ENCODE measurements at regions not wholly inside any gene's neighbourhood (a gene's known extent, or its start where the extent isn't known, plus 50 kb on each side); places are given as distances from the start of the nearest gene placed in this dataset.

DNA sequence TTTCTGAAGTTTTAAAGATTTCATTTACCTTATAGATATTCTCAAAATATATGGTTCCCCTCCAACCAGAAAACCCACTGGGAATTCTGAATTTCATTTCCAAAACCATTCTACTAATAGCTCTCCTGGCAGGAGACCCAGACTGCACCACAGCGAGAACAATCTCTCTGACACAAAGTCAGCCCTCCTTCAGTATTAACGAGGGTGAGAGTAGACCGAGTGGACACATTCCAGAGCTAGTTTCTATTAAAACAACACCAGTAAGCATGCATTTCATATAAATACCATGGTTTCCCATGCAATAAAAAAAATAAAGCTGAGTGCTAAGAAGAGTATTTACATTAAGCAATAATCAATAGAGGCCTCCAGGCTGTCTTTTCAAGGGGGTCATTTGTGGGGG lies 899.6 kb upstream of the SLC35B3 start:
- no TSS peak for BruUV-seq (replicated peaks)
- in situ Hi-C loops (cut with HindIII; ENCODE audit: low pct_unique_long_range_greater_than_20kb, low sequenced_read_pairs) (no loop called here), intact Hi-C loops (cut with micrococcal nuclease; ENCODE audit: unreplicated experiment) (no loop called here)
- Histone ChIP-seq H3K36me3 (ENCODE audit: control insufficient read depth, insufficient read depth, low read length) (no peaks in the 10 kb centered on the region), H3K27me3 (ENCODE audit: control insufficient read depth, insufficient read depth, low read length) (no peaks in the 10 kb centered on the region), H3K4me1 (ENCODE audit: control insufficient read depth, insufficient read depth, low read length) (no peaks in the 10 kb centered on the region), H3K4me3 (ENCODE audit: low read depth in 2 of 2, low read length in 2 of 2) (no peak overlapping the region), H3K27ac (ENCODE audit: low read length) (no peak overlapping the region), H3K9me3 (ENCODE audit: control insufficient read depth, insufficient read depth, low read depth, low read length) (no peaks in the 10 kb centered on the region)
- CTCF ChIA-PET = interaction anchor here (0.6 kb wide), 1 partner anchor 652 kb away, joined by 8 read pairs; no protein-coding TSS in a partner anchor
- DNase-seq (ENCODE audit: low read depth, low spot score) (no peak), ATAC-seq (no peak)
- POLR2A ChIA-PET = no interaction called here
- TF ChIP-seq, protein P1, sequence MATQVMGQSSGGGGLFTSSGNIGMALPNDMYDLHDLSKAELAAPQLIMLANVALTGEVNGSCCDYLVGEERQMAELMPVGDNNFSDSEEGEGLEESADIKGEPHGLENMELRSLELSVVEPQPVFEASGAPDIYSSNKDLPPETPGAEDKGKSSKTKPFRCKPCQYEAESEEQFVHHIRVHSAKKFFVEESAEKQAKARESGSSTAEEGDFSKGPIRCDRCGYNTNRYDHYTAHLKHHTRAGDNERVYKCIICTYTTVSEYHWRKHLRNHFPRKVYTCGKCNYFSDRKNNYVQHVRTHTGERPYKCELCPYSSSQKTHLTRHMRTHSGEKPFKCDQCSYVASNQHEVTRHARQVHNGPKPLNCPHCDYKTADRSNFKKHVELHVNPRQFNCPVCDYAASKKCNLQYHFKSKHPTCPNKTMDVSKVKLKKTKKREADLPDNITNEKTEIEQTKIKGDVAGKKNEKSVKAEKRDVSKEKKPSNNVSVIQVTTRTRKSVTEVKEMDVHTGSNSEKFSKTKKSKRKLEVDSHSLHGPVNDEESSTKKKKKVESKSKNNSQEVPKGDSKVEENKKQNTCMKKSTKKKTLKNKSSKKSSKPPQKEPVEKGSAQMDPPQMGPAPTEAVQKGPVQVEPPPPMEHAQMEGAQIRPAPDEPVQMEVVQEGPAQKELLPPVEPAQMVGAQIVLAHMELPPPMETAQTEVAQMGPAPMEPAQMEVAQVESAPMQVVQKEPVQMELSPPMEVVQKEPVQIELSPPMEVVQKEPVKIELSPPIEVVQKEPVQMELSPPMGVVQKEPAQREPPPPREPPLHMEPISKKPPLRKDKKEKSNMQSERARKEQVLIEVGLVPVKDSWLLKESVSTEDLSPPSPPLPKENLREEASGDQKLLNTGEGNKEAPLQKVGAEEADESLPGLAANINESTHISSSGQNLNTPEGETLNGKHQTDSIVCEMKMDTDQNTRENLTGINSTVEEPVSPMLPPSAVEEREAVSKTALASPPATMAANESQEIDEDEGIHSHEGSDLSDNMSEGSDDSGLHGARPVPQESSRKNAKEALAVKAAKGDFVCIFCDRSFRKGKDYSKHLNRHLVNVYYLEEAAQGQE (IDR thresholded peaks at IDR 0.05; ENCODE audit: insufficient read depth in 1 of 2, low read depth in 2 of 2, low read length in 1 of 2) = no peak
- TF ChIP-seq TCF7L2 (IDR thresholded peaks at IDR 0.05; ENCODE audit: low read depth, low read length) (no peak), SIN3A (IDR thresholded peaks at IDR 0.05; ENCODE audit: borderline replicate concordance, insufficient read depth, low read depth, low read length) (no peak), POLR2AphosphoS5 (IDR thresholded peaks at IDR 0.05; ENCODE audit: low read depth, low read length) (no peak)
- TF ChIP-seq, protein P2, sequence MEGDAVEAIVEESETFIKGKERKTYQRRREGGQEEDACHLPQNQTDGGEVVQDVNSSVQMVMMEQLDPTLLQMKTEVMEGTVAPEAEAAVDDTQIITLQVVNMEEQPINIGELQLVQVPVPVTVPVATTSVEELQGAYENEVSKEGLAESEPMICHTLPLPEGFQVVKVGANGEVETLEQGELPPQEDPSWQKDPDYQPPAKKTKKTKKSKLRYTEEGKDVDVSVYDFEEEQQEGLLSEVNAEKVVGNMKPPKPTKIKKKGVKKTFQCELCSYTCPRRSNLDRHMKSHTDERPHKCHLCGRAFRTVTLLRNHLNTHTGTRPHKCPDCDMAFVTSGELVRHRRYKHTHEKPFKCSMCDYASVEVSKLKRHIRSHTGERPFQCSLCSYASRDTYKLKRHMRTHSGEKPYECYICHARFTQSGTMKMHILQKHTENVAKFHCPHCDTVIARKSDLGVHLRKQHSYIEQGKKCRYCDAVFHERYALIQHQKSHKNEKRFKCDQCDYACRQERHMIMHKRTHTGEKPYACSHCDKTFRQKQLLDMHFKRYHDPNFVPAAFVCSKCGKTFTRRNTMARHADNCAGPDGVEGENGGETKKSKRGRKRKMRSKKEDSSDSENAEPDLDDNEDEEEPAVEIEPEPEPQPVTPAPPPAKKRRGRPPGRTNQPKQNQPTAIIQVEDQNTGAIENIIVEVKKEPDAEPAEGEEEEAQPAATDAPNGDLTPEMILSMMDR (IDR thresholded peaks at IDR 0.05) = no peak

DNA sequence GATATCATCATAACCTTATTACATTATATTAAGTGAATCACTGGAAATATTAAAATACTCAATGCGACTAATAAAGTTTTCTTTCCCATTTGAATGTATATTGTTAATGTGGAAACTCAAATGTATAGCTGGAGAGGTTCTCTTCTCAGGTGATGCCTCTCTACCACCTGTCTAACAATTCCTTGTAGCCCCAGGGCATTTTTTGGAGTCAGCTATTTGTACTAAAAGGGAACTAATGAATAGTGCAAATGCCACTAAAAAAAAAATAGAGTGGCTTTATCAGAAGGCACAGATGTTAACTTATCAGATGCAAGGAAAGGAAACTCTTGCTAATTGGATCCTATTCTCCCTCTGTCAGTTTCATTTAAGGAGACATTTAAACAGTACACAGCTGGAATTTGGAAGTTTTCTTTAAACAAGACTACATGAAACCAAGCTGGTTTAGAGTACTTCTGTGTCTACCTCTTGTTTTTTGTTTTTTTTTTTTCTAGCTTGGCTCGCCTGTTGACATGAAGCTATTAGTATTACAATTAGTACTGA lies 897.0 kb upstream of the SLC35B3 start:
- no peak for DNase-seq (ENCODE audit: low read depth, low spot score)
- H3K27ac ChIP-seq (ENCODE audit: low read length) = no peak overlapping the region
- peaks cover 6% of the 10 kb centered on the region; the same call in 1 of the 2 replicates for H3K9me3 ChIP-seq (ENCODE audit: control insufficient read depth, insufficient read depth, low read depth, low read length)
- intact Hi-C loops (cut with micrococcal nuclease; ENCODE audit: unreplicated experiment) (no loop called here), in situ Hi-C loops (cut with HindIII; ENCODE audit: low pct_unique_long_range_greater_than_20kb, low sequenced_read_pairs) (no loop called here)
- no peaks in the 10 kb centered on the region for H3K36me3 ChIP-seq (ENCODE audit: control insufficient read depth, insufficient read depth, low read length)
- TF ChIP-seq POLR2AphosphoS5 (IDR thresholded peaks at IDR 0.05; ENCODE audit: low read depth, low read length) = no peak
- no peak for TF ChIP-seq SIN3A (IDR thresholded peaks at IDR 0.05; ENCODE audit: borderline replicate concordance, insufficient read depth, low read depth, low read length)
- TF ChIP-seq TCF7L2 (IDR thresholded peaks at IDR 0.05; ENCODE audit: low read depth, low read length) = no peak
- TF ChIP-seq, protein P2 (IDR thresholded peaks at IDR 0.05) = no peak
- TF ChIP-seq, protein P1 (IDR thresholded peaks at IDR 0.05; ENCODE audit: insufficient read depth in 1 of 2, low read depth in 2 of 2, low read length in 1 of 2) = no peak
- no peak for ATAC-seq
- ChIA-PET CTCF (no interaction called here), POLR2A (interaction anchor here (0.6 kb wide), 2 partner anchors 301 to 1179 kb away, joined by 3 to 4 read pairs; no protein-coding TSS in a partner anchor)
- no peaks in the 10 kb centered on the region for H3K4me1 ChIP-seq (ENCODE audit: control insufficient read depth, insufficient read depth, low read length)
- H3K27me3 ChIP-seq (ENCODE audit: control insufficient read depth, insufficient read depth, low read length) = no peaks in the 10 kb centered on the region
- H3K4me3 ChIP-seq (ENCODE audit: low read depth in 2 of 2, low read length in 2 of 2) = no peak overlapping the region
- BruUV-seq (replicated peaks) = no TSS peak

Measured in Panc1 (cell line).